ENCODE measurements at regions not wholly inside any gene's neighbourhood (a gene's known extent, or its start where the extent isn't known, plus 50 kb on each side); places are given as distances from the start of the nearest gene placed in this dataset.

GRCh38 chr10:131435760-131436457 is 124.4 kb upstream of the TCERG1L start:
- H3K27ac ChIP-seq (ENCODE audit: low read depth, low read length): no peak overlapping the region
- ATAC-seq: no peak
- H3K9me3 ChIP-seq (ENCODE audit: control insufficient read depth in 2 of 3, low read length in 3 of 3): no peaks in the 10 kb centered on the region
- peaks cover 0 to 45% (median 14%) of the 10 kb centered on the region in 5 donors for H3K27me3 Mint-ChIP-seq
- no peaks in the 10 kb centered on the region for H3K9me3 Mint-ChIP-seq
- H3K4me1 Mint-ChIP-seq: no peaks in the 10 kb centered on the region
- H3K27ac Mint-ChIP-seq: no peak overlapping the region
- no peaks in the 10 kb centered on the region for H3K4me1 ChIP-seq (ENCODE audit: control insufficient read depth in 2 of 2, insufficient read depth in 2 of 2, low read length in 2 of 2)
- no peaks in the 10 kb centered on the region for H3K36me3 Mint-ChIP-seq
- no peaks in the 10 kb centered on the region for H3K36me3 ChIP-seq (ENCODE audit: control insufficient read depth in 2 of 3, insufficient read depth in 3 of 3, low read length in 3 of 3)
- CTCF ChIA-PET: no interaction called here
- no peak overlapping the region for H3K4me3 Mint-ChIP-seq
- no peak for DNase-seq
- H3K27me3 ChIP-seq (ENCODE audit: control insufficient read depth in 2 of 2, insufficient read depth in 2 of 2, low read length in 2 of 2): no peaks in the 10 kb centered on the region
- POLR2A ChIA-PET: no interaction called here
- intact Hi-C loops (cut with micrococcal nuclease): no loop called here
- no peak overlapping the region for H3K4me3 ChIP-seq (ENCODE audit: low read length)

GRCh38 chr10:131436458-131436857 is 124.9 kb upstream of the TCERG1L start:
- H3K4me1 Mint-ChIP-seq: no peaks in the 10 kb centered on the region
- H3K9me3 Mint-ChIP-seq: no peaks in the 10 kb centered on the region
- ATAC-seq (no peak), DNase-seq (no peak)
- H3K27me3 Mint-ChIP-seq: peaks cover 0 to 47% (median 17%) of the 10 kb centered on the region in 5 donors
- H3K36me3 Mint-ChIP-seq: no peaks in the 10 kb centered on the region
- no peak overlapping the region for H3K4me3 ChIP-seq (ENCODE audit: low read length)
- intact Hi-C loops (cut with micrococcal nuclease): no loop called here
- ChIA-PET POLR2A (no interaction called here), CTCF (no interaction called here)
- H3K4me3 Mint-ChIP-seq: no peak overlapping the region
- no peak overlapping the region for H3K27ac ChIP-seq (ENCODE audit: low read depth, low read length)
- no peaks in the 10 kb centered on the region for H3K9me3 ChIP-seq (ENCODE audit: control insufficient read depth in 2 of 3, low read length in 3 of 3)
- H3K36me3 ChIP-seq (ENCODE audit: control insufficient read depth in 2 of 3, insufficient read depth in 3 of 3, low read length in 3 of 3): no peaks in the 10 kb centered on the region
- no peak overlapping the region for H3K27ac Mint-ChIP-seq
- H3K4me1 ChIP-seq (ENCODE audit: control insufficient read depth in 2 of 2, insufficient read depth in 2 of 2, low read length in 2 of 2): no peaks in the 10 kb centered on the region
- H3K27me3 ChIP-seq (ENCODE audit: control insufficient read depth in 2 of 2, insufficient read depth in 2 of 2, low read length in 2 of 2): no peaks in the 10 kb centered on the region

- Mint-ChIP-seq H3K27ac (no peak overlapping the region), H3K9me3 (no peaks in the 10 kb centered on the region), H3K4me1 (no peaks in the 10 kb centered on the region), H3K36me3 (no peaks in the 10 kb centered on the region), H3K27me3 (peaks cover 0 to 44% (median 16%) of the 10 kb centered on the region in 5 donors), H3K4me3 (no peak overlapping the region)
- ATAC-seq: no peak
- CTCF ChIA-PET: no interaction called here
- DNase-seq: no peak
- Histone ChIP-seq H3K27me3 (ENCODE audit: control insufficient read depth in 2 of 2, insufficient read depth in 2 of 2, low read length in 2 of 2) (no peaks in the 10 kb centered on the region), H3K4me1 (ENCODE audit: control insufficient read depth in 2 of 2, insufficient read depth in 2 of 2, low read length in 2 of 2) (no peaks in the 10 kb centered on the region), H3K27ac (ENCODE audit: low read depth, low read length) (no peak overlapping the region), H3K9me3 (ENCODE audit: control insufficient read depth in 2 of 3, low read length in 3 of 3) (no peaks in the 10 kb centered on the region), H3K36me3 (ENCODE audit: control insufficient read depth in 2 of 3, insufficient read depth in 3 of 3, low read length in 3 of 3) (no peaks in the 10 kb centered on the region), H3K4me3 (ENCODE audit: low read length) (no peak overlapping the region)
- intact Hi-C loops (cut with micrococcal nuclease): no loop called here
- POLR2A ChIA-PET: no interaction called here
Observed at GRCh38 chr10:131437556-131438475, 126.3 kb upstream of the TCERG1L start.

- no peaks in the 10 kb centered on the region for H3K4me1 Mint-ChIP-seq
- ChIA-PET POLR2A (no interaction called here), CTCF (no interaction called here)
- DNase-seq (no peak), ATAC-seq (no peak)
- H3K9me3 Mint-ChIP-seq: no peaks in the 10 kb centered on the region
- intact Hi-C loops (cut with micrococcal nuclease): no loop called here
- H3K4me3 ChIP-seq (ENCODE audit: low read length): no peak overlapping the region
- H3K36me3 ChIP-seq (ENCODE audit: control insufficient read depth in 2 of 3, insufficient read depth in 3 of 3, low read length in 3 of 3): no peaks in the 10 kb centered on the region
- H3K9me3 ChIP-seq (ENCODE audit: control insufficient read depth in 2 of 3, low read length in 3 of 3): no peaks in the 10 kb centered on the region
- H3K4me1 ChIP-seq (ENCODE audit: control insufficient read depth in 2 of 2, insufficient read depth in 2 of 2, low read length in 2 of 2): no peaks in the 10 kb centered on the region
- H3K27ac ChIP-seq (ENCODE audit: low read depth, low read length): no peak overlapping the region
- no peaks in the 10 kb centered on the region for H3K27me3 ChIP-seq (ENCODE audit: control insufficient read depth in 2 of 2, insufficient read depth in 2 of 2, low read length in 2 of 2)
- peaks cover 0 to 36% (median 16%) of the 10 kb centered on the region in 5 donors for H3K27me3 Mint-ChIP-seq
- no peak overlapping the region for H3K4me3 Mint-ChIP-seq
- no peak overlapping the region for H3K27ac Mint-ChIP-seq
- no peaks in the 10 kb centered on the region for H3K36me3 Mint-ChIP-seq
Observed at GRCh38 chr10:131438665-131439064, 127.1 kb upstream of the TCERG1L start.

- Histone ChIP-seq H3K27ac (ENCODE audit: low read depth, low read length) (no peak overlapping the region), H3K27me3 (ENCODE audit: control insufficient read depth in 2 of 2, insufficient read depth in 2 of 2, low read length in 2 of 2) (no peaks in the 10 kb centered on the region), H3K36me3 (ENCODE audit: control insufficient read depth in 2 of 3, insufficient read depth in 3 of 3, low read length in 3 of 3) (no peaks in the 10 kb centered on the region), H3K4me1 (ENCODE audit: control insufficient read depth in 2 of 2, insufficient read depth in 2 of 2, low read length in 2 of 2) (no peaks in the 10 kb centered on the region), H3K4me3 (ENCODE audit: low read length) (no peak overlapping the region), H3K9me3 (ENCODE audit: control insufficient read depth in 2 of 3, low read length in 3 of 3) (no peaks in the 10 kb centered on the region)
- Mint-ChIP-seq H3K9me3 (no peaks in the 10 kb centered on the region), H3K4me3 (no peak overlapping the region), H3K36me3 (no peaks in the 10 kb centered on the region), H3K27me3 (peaks cover 0 to 46% (median 16%) of the 10 kb centered on the region in 5 donors), H3K4me1 (no peaks in the 10 kb centered on the region), H3K27ac (no peak overlapping the region)
- no peak for ATAC-seq
- intact Hi-C loops (cut with micrococcal nuclease): no loop called here
- DNase-seq: no peak
- POLR2A ChIA-PET: no interaction called here
- CTCF ChIA-PET: no interaction called here
Observed at GRCh38 chr10:131439705-131440104, 128.2 kb upstream of the TCERG1L start.

GRCh38 chr10:131440405-131441360 is 129.2 kb upstream of the TCERG1L start:
- CTCF ChIA-PET: no interaction called here
- intact Hi-C loops (cut with micrococcal nuclease): no loop called here
- no peaks in the 10 kb centered on the region for H3K36me3 ChIP-seq (ENCODE audit: control insufficient read depth in 2 of 3, insufficient read depth in 3 of 3, low read length in 3 of 3)
- H3K9me3 Mint-ChIP-seq: no peaks in the 10 kb centered on the region
- no peaks in the 10 kb centered on the region for H3K4me1 Mint-ChIP-seq
- peaks cover 0 to 52% (median 16%) of the 10 kb centered on the region in 5 donors for H3K27me3 Mint-ChIP-seq
- no peaks in the 10 kb centered on the region for H3K27me3 ChIP-seq (ENCODE audit: control insufficient read depth in 2 of 2, insufficient read depth in 2 of 2, low read length in 2 of 2)
- no peak overlapping the region for H3K27ac ChIP-seq (ENCODE audit: low read depth, low read length)
- DNase-seq: no peak
- H3K4me1 ChIP-seq (ENCODE audit: control insufficient read depth in 2 of 2, insufficient read depth in 2 of 2, low read length in 2 of 2): no peaks in the 10 kb centered on the region
- H3K4me3 ChIP-seq (ENCODE audit: low read length): no peak overlapping the region
- no peaks in the 10 kb centered on the region for H3K36me3 Mint-ChIP-seq
- ATAC-seq: no peak
- no peak overlapping the region for H3K27ac Mint-ChIP-seq
- no peaks in the 10 kb centered on the region for H3K9me3 ChIP-seq (ENCODE audit: control insufficient read depth in 2 of 3, low read length in 3 of 3)
- POLR2A ChIA-PET: no interaction called here
- no peak overlapping the region for H3K4me3 Mint-ChIP-seq
